ENCODE measurements at regions not wholly inside any gene's neighbourhood (a gene's known extent, or its start where the extent isn't known, plus 50 kb on each side); places are given as distances from the start of the nearest gene placed in this dataset.

DNA sequence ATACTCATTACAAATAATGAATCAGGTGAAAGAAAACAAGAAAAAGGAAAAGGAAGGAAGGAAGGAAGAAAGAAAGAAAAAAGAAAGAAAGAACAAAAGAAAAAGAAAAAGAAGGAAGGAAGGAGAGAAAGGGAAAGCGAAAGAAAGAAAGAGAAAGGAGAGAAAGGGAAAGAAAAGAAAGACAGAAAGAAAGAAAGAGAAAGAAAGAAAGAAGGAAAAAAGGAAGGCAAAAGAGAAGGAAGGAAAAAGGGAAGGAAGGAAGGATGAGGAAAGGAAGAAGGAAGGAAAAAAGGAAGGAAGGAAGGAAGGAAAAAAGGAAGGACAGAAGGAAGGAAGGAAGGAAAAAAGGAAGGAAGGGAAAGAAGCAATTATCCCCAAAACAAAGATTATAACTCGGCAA is 1460.4 kb upstream of the PIK3C3 start:
- ChIA-PET POLR2A (no interaction called here), CTCF (no interaction called here)
- DNase-seq (ENCODE audit: extremely low spot score) = no peak
- TF ChIP-seq FOXM1 (IDR thresholded peaks at IDR 0.05; ENCODE audit: borderline replicate concordance) (no peak), ARNT (IDR thresholded peaks at IDR 0.05) (no peak), ZNF384 (IDR thresholded peaks at IDR 0.05) (no peak)

DNA sequence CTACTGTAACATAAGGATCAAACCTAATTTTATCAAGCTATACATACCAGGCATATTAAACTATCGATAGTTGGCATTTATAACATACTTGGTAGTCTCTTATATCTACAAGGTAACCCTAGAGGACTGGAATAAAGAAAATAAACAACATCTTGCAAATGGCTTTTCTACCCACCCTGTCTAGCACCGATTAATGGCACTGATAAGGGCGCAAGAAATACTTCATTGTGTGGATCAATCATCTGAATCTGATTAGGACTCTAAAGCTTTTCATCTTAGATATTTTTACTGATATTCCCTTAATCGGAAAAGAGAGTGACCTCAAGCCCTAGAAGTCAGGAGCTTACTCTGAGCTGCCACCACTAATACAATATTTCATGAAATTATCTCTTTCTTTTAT is 1461.7 kb upstream of the PIK3C3 start:
- DNase-seq (ENCODE audit: extremely low spot score) = no peak
- ChIA-PET POLR2A (no interaction called here), CTCF (interaction anchor here (1.1 kb wide), 1 partner anchor 20 kb away, joined by 3 read pairs; no protein-coding TSS in a partner anchor)
- TF ChIP-seq FOXA1 (IDR thresholded peaks at IDR 0.05) = no peak
- TF ChIP-seq, protein P1, sequence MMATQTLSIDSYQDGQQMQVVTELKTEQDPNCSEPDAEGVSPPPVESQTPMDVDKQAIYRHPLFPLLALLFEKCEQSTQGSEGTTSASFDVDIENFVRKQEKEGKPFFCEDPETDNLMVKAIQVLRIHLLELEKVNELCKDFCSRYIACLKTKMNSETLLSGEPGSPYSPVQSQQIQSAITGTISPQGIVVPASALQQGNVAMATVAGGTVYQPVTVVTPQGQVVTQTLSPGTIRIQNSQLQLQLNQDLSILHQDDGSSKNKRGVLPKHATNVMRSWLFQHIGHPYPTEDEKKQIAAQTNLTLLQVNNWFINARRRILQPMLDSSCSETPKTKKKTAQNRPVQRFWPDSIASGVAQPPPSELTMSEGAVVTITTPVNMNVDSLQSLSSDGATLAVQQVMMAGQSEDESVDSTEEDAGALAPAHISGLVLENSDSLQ (IDR thresholded peaks at IDR 0.05) = no peak
- no peak for TF ChIP-seq SUZ12 (IDR thresholded peaks at IDR 0.05)
- no peak for TF ChIP-seq NFRKB (IDR thresholded peaks at IDR 0.05)
- TF ChIP-seq BHLHE40 (IDR thresholded peaks at IDR 0.05; ENCODE audit: borderline replicate concordance) = no peak
- no peak for TF ChIP-seq ELF4 (IDR thresholded peaks at IDR 0.05)
- TF ChIP-seq ARNT (IDR thresholded peaks at IDR 0.05) = no peak
- no peak for TF ChIP-seq ZNF384 (IDR thresholded peaks at IDR 0.05)
- no peak for TF ChIP-seq FOXM1 (IDR thresholded peaks at IDR 0.05; ENCODE audit: borderline replicate concordance)

DNA sequence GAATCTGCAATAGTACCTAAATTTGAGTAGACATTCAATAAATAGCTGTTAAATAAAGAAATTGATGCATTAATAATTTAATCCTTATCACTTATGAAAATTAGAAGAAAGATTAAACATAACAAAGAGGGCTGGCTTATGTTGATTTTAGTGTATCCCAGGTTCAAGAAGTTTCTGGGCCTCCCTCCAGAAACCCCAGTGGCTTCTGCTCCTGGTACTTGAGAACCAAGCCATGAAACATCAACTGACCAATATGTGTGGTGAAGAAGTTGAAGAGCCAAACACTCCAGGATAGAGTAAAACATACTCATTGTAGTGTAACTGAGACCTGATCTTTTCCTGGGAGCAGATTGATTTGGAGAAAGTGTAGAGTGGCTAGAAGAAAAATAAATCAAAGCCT is 1465.7 kb upstream of the PIK3C3 start:
- CTCF ChIA-PET = no interaction called here
- no peak for TF ChIP-seq TARDBP (IDR thresholded peaks at IDR 0.05)
- no peak for TF ChIP-seq ZNF384 (IDR thresholded peaks at IDR 0.05)
- TF ChIP-seq BHLHE40 (IDR thresholded peaks at IDR 0.05; ENCODE audit: borderline replicate concordance) = no peak
- TF ChIP-seq HDGF (IDR thresholded peaks at IDR 0.05; ENCODE audit: borderline replicate concordance) = no peak
- TF ChIP-seq ARNT (IDR thresholded peaks at IDR 0.05) = no peak
- POLR2A ChIA-PET = no interaction called here
- DNase-seq (ENCODE audit: extremely low spot score) = no peak

DNA sequence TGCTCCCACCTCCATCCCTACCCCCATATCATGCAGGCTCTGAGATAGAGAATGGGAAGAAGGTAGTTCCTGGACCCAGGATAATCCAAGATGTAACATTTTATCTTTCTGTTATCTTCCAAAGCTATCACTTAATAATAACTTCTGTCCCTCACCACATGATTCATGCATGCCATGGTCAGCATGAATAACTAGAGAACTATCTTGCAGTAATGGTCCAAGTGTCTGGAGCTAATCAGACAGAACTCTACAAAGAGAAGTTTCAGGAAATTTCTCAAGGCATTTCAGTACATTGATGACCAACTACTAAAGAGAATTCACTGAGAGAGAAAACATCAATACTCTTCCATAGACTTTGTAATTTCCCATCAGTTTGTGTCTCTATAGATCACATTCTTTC is 1469.7 kb upstream of the PIK3C3 start:
- POLR2A ChIA-PET = no interaction called here
- CTCF ChIA-PET = no interaction called here
- no peak for DNase-seq (ENCODE audit: extremely low spot score)
- TF ChIP-seq ARNT (IDR thresholded peaks at IDR 0.05) = no peak
- TF ChIP-seq SUZ12 (IDR thresholded peaks at IDR 0.05) = no peak
- no peak for TF ChIP-seq LEF1 (IDR thresholded peaks at IDR 0.05; ENCODE audit: borderline replicate concordance)
- TF ChIP-seq, protein P1 (IDR thresholded peaks at IDR 0.05) = no peak

DNA sequence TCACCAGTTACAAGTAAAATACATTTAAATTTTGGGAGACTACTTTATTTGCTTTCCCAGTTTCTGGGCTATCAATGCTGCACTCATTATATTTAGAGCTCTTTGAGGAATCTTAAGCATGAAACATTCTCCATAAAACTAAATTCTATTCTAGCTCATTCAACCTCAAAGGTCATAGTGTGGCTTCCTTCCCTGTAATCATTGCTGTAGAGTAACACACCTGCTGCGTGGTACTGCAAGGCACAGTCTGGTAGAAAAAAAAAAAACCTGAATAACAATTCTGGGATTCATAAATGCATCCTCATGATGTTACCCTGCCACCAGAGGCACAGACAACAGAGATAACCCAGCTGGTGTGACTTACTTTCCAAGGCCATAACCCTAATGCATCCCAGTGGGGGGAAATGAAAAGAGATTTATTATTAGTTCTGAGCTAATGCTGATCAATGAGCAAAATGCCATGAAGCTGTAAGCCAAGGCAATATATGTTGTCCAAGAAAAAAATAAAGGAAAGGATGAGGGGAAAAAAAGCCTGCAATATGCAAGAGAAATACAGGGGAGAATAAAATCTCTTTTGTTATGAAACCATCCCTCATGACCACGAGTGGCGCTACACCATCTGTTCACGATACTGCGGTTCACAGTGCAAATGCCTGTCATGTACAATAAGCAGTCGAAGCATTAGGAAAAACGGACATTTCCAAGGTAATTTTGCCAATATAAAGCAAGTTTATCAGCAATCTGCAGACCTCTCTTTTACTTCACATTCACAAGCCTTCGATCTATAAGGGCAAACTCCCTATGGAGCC is 1481.6 kb upstream of the PIK3C3 start:
- TF ChIP-seq SUZ12 (IDR thresholded peaks at IDR 0.05) = no peak
- no peak for TF ChIP-seq BHLHE40 (IDR thresholded peaks at IDR 0.05; ENCODE audit: borderline replicate concordance)
- TF ChIP-seq TARDBP (IDR thresholded peaks at IDR 0.05) = no peak
- TF ChIP-seq NFRKB (IDR thresholded peaks at IDR 0.05) = no peak
- ChIA-PET POLR2A (no interaction called here), CTCF (interaction anchor here (0.7 to 1.1 kb wide), 2 partner anchors 20 to 264 kb away, joined by 3 to 6 read pairs; no protein-coding TSS in a partner anchor)
- no peak for DNase-seq (ENCODE audit: extremely low spot score)

DNA sequence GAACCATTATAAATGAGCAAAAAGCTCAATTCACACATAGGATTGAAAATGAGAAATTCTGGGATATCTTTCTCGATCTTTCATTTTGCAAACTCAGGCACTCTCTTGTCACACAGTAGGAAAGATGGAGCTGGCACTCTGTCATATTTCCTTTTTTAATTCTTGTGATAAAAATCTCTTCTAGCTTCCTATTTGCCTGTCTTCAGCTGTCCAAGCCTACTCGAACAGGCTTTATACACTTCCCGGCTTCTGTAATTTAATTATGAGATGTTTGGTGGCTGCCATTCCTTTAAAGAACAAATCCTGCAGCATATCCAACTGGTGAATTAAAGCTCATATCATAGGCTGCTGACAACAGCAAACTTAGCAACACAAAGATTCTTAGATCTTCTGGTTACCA is 1484.3 kb upstream of the PIK3C3 start:
- TF ChIP-seq FOXK2 (IDR thresholded peaks at IDR 0.05) = no peak
- no peak for TF ChIP-seq ZNF384 (IDR thresholded peaks at IDR 0.05)
- TF ChIP-seq ELF4 (IDR thresholded peaks at IDR 0.05) = no peak
- no peak for TF ChIP-seq CTBP1 (IDR thresholded peaks at IDR 0.05; ENCODE audit: borderline replicate concordance)
- TF ChIP-seq ARNT (IDR thresholded peaks at IDR 0.05) = no peak
- TF ChIP-seq SP1 (IDR thresholded peaks at IDR 0.05) = no peak
- TF ChIP-seq, protein P1 (IDR thresholded peaks at IDR 0.05) = no peak
- TF ChIP-seq NFRKB (IDR thresholded peaks at IDR 0.05) = no peak
- no peak for TF ChIP-seq SUZ12 (IDR thresholded peaks at IDR 0.05)
- TF ChIP-seq FOXA1 (IDR thresholded peaks at IDR 0.05) = no peak
- no peak for TF ChIP-seq TARDBP (IDR thresholded peaks at IDR 0.05)
- TF ChIP-seq FOXM1 (IDR thresholded peaks at IDR 0.05; ENCODE audit: borderline replicate concordance) = no peak
- TF ChIP-seq LEF1 (IDR thresholded peaks at IDR 0.05; ENCODE audit: borderline replicate concordance) = no peak
- TF ChIP-seq HDGF (IDR thresholded peaks at IDR 0.05; ENCODE audit: borderline replicate concordance) = no peak
- no peak for TF ChIP-seq BHLHE40 (IDR thresholded peaks at IDR 0.05; ENCODE audit: borderline replicate concordance)
- POLR2A ChIA-PET = no interaction called here
- CTCF ChIA-PET = no interaction called here
- no peak for DNase-seq (ENCODE audit: extremely low spot score)

DNA sequence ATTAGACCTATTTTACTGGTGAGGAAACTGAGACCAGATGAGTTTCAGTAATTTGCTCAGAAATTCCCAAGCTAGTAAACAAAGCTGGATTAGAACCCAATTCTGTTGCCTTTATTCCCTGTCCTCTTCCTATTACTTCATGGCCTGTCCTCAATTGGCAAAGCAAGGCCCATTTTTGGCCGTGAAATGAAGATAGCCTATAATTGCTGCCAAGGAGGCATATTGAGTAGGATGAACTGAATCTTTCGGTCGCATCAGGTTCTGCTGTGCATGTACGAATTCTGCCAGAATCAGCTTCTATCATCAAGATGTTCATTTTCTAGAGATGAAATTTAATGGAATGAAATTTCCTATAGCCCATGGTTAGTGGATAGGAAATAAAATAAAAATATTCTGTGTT is 1485.2 kb upstream of the PIK3C3 start:
- no peak for DNase-seq (ENCODE audit: extremely low spot score)

More for the DNA sequence above, 1485.2 kb upstream of the PIK3C3 start:
- CTCF ChIA-PET = no interaction called here
- TF ChIP-seq SP1 (IDR thresholded peaks at IDR 0.05) (no peak), TARDBP (IDR thresholded peaks at IDR 0.05) (no peak), SUZ12 (IDR thresholded peaks at IDR 0.05) (no peak), ELF4 (IDR thresholded peaks at IDR 0.05) (no peak)
- TF ChIP-seq, protein P1 (IDR thresholded peaks at IDR 0.05) = no peak
- POLR2A ChIA-PET = interaction anchor here (0.6 kb wide), 1 partner anchor 474 kb away, joined by 3 read pairs; no protein-coding TSS in a partner anchor

All from HEK293T (cell line).